ENCODE measurements at regions not wholly inside any gene's neighbourhood (a gene's known extent, or its start where the extent isn't known, plus 50 kb on each side); places are given as distances from the start of the nearest gene placed in this dataset.
"Not testable (repeated sequence)": the region's sequence is repeated elsewhere in the genome, so short reads cannot be mapped to it uniquely, and the experiment has no call there.

- Histone ChIP-seq H3K4me3 (no peak overlapping the region), H3K27me3 (no peaks in the 10 kb centered on the region), H3K4me1 (no peaks in the 10 kb centered on the region), H3K36me3 (replicated peaks in 1 of 2; ENCODE audit: insufficient read depth in 1 of 2, low read depth in 2 of 2) (no peaks in the 10 kb centered on the region), H3K27ac (no peak overlapping the region), H3K9me3 (no peaks in the 10 kb centered on the region)
- no peak for TF ChIP-seq CTCF (IDR thresholded peaks at IDR 0.05)
- no peak for TF ChIP-seq POLR2A (IDR thresholded peaks at IDR 0.05)
- intact Hi-C loops (cut with DNase I), result no loop called here
- DNase-seq (no peak), ATAC-seq (no peak)
- WGBS, 2 donors, result 54 to 67% methylated on average over 6 of the region's 6 CpGs
These were observed 101.2 kb upstream of the DUSP21 start for GRCh38 chrX:44742480-44743155.

- H3K4me1 ChIP-seq; DNase-seq; ATAC-seq; H3K4me3 ChIP-seq; H3K9me3 ChIP-seq; H3K27ac ChIP-seq; intact Hi-C loops (cut with DNase I); H3K27me3 ChIP-seq; H3K36me3 ChIP-seq (replicated peaks in 1 of 2; ENCODE audit: insufficient read depth in 1 of 2, low read depth in 2 of 2): not testable (repeated sequence)
- 80 to 98% methylated on average over 6 to 7 of the region's 7 CpGs for whole genome bisulfite sequencing, 2 donors
These were observed 102.0 kb upstream of the DUSP21 start for GRCh38 chrX:44741859-44742258.

- ATAC-seq; H3K27ac ChIP-seq; H3K9me3 ChIP-seq; H3K27me3 ChIP-seq; H3K36me3 ChIP-seq (replicated peaks in 1 of 2; ENCODE audit: insufficient read depth in 1 of 2, low read depth in 2 of 2); H3K4me1 ChIP-seq; intact Hi-C loops (cut with DNase I); H3K4me3 ChIP-seq; DNase-seq: not testable (repeated sequence)
- WGBS, 2 donors, result 94% methylated on average over 2 of the region's 6 CpGs; no CpG with 5 or more reads in 1 of the 2 donors
These were observed 102.4 kb upstream of the DUSP21 start for GRCh38 chrX:44741458-44741857.

- TF ChIP-seq CTCF (IDR thresholded peaks at IDR 0.05), result no peak
- TF ChIP-seq POLR2A (IDR thresholded peaks at IDR 0.05), result no peak
- intact Hi-C loops (cut with DNase I), result no loop called here
- no peaks in the 10 kb centered on the region for H3K4me1 ChIP-seq
- DNase-seq (no peak), ATAC-seq (no peak)
- H3K9me3 ChIP-seq, result no peaks in the 10 kb centered on the region
- no peaks in the 10 kb centered on the region for H3K36me3 ChIP-seq (replicated peaks in 1 of 2; ENCODE audit: insufficient read depth in 1 of 2, low read depth in 2 of 2)
- WGBS, 2 donors, result 62 to 78% methylated on average over 2 of the region's 2 CpGs
- H3K4me3 ChIP-seq, result no peak overlapping the region
- H3K27me3 ChIP-seq, result no peaks in the 10 kb centered on the region
- no peak overlapping the region for H3K27ac ChIP-seq
These were observed 108.3 kb upstream of the DUSP21 start for GRCh38 chrX:44735498-44735897.

- TF ChIP-seq POLR2A (IDR thresholded peaks at IDR 0.05), result no peak
- TF ChIP-seq CTCF (IDR thresholded peaks at IDR 0.05), result no peak
- Histone ChIP-seq H3K9me3 (no peaks in the 10 kb centered on the region), H3K27me3 (no peaks in the 10 kb centered on the region), H3K4me3 (no peak overlapping the region), H3K36me3 (replicated peaks in 1 of 2; ENCODE audit: insufficient read depth in 1 of 2, low read depth in 2 of 2) (no peaks in the 10 kb centered on the region), H3K4me1 (no peaks in the 10 kb centered on the region), H3K27ac (no peak overlapping the region)
- intact Hi-C loops (cut with DNase I), result no loop called here
- no peak for DNase-seq
- no peak for ATAC-seq
These were observed 109.9 kb upstream of the DUSP21 start for GRCh38 chrX:44733931-44734330.

- Histone ChIP-seq H3K4me1 (no peaks in the 10 kb centered on the region), H3K27me3 (no peaks in the 10 kb centered on the region), H3K27ac (no peak overlapping the region), H3K36me3 (replicated peaks in 1 of 2; ENCODE audit: insufficient read depth in 1 of 2, low read depth in 2 of 2) (no peaks in the 10 kb centered on the region), H3K9me3 (no peaks in the 10 kb centered on the region), H3K4me3 (no peak overlapping the region)
- DNase-seq, result no peak
- no peak for TF ChIP-seq POLR2A (IDR thresholded peaks at IDR 0.05)
- no peak for TF ChIP-seq CTCF (IDR thresholded peaks at IDR 0.05)
- 48 to 63% methylated on average over 2 of the region's 2 CpGs for WGBS, 2 donors
- intact Hi-C loops (cut with DNase I), result no loop called here
- no peak for ATAC-seq
These were observed 112.7 kb upstream of the DUSP21 start for GRCh38 chrX:44731160-44731559.

All from body of pancreas (tissue), 4 donors.